CD4-positive, CD25-positive, alpha-beta regulatory T cell (primary cell): ENCODE measurements at regions not wholly inside any gene's neighbourhood (a gene's known extent, or its start where the extent isn't known, plus 50 kb on each side); places are given as distances from the start of the nearest gene placed in this dataset.

Experiments used
- ATAC-seq, 2 donors: fragments of 150-1000 bp; cut with Tn5 transposase; one replicate each; pipeline ENCODE4 v1.10.0; 2021; ENCODE audit warnings: low read depth in 2 of 2, moderate number of reproducible peaks in 2 of 2, moderate library complexity in 1 of 2
- DNase-seq, 3 donors: peaks; one replicate each; pipeline versions ENCODE4 v3.0.0 to v3.0.0-alpha.2; 2012 to 2022; ENCODE audit warnings: mixed read lengths in 1 of 3
- H3K27ac ChIP-seq: one replicate; pipeline ENCODE4 v1.7.0; 2013; ENCODE audit warnings: mild to moderate bottlenecking, low read length; ENCODE audit not compliant: insufficient read depth, poor library complexity, severe bottlenecking
- H3K27me3 ChIP-seq: one replicate; pipeline ENCODE4 v1.7.0; 2013; ENCODE audit warnings: low read length; ENCODE audit not compliant: control insufficient read depth, insufficient read depth
- H3K36me3 ChIP-seq: one replicate; pipeline ENCODE4 v1.7.0; 2013; ENCODE audit warnings: mild to moderate bottlenecking, low read length, moderate library complexity; ENCODE audit not compliant: control insufficient read depth, insufficient read depth
- H3K4me1 ChIP-seq: 2 replicates; pipeline ENCODE4 v1.7.0; 2013; ENCODE audit warnings: mild to moderate bottlenecking, low read length; ENCODE audit not compliant: insufficient read depth, control insufficient read depth, poor library complexity, severe bottlenecking
- H3K4me3 ChIP-seq: one replicate; pipeline ENCODE4 v1.7.0; 2013; ENCODE audit warnings: low read depth, mild to moderate bottlenecking, low read length, moderate library complexity
- H3K9me3 ChIP-seq, 2 experiments: 1 replicate in 1 of 2; 2 replicates in 1 of 2; pipeline ENCODE4 v1.7.0; 2013; ENCODE audit warnings: low read length in 2 of 2, mild to moderate bottlenecking in 1 of 2, moderate library complexity in 1 of 2; ENCODE audit not compliant: control insufficient read depth in 2 of 2
- H3K27ac Mint-ChIP-seq, 3 donors: one replicate each; pipeline ENCODE4 v1.8.0; 2020 to 2022; ENCODE audit warnings: mild to moderate bottlenecking in 3 of 3, mixed read lengths in 3 of 3, moderate library complexity in 2 of 3
- H3K27me3 Mint-ChIP-seq: one replicate; pipeline ENCODE4 v1.8.0; 2022; ENCODE audit warnings: mild to moderate bottlenecking, mixed read lengths
- H3K36me3 Mint-ChIP-seq: one replicate; pipeline ENCODE4 v1.8.0; 2020; ENCODE audit warnings: mixed read lengths
- H3K4me1 Mint-ChIP-seq, 4 donors: one replicate each; pipeline ENCODE4 v1.8.0; 2020 to 2022; ENCODE audit warnings: mixed read lengths in 4 of 4, mild to moderate bottlenecking in 1 of 4
- H3K4me3 Mint-ChIP-seq, 4 donors: one replicate each; pipeline ENCODE4 v1.8.0; 2020 to 2022; ENCODE audit warnings: mild to moderate bottlenecking in 4 of 4, mixed read lengths in 4 of 4, moderate library complexity in 3 of 4
- H3K9me3 Mint-ChIP-seq, 7 donors: one replicate each; pipeline ENCODE4 v1.8.0; 2020 to 2022; ENCODE audit warnings: mixed read lengths in 7 of 7, mild to moderate bottlenecking in 3 of 7, moderate library complexity in 2 of 7

- H3K36me3 ChIP-seq = no peaks in the 10 kb centered on the region
- DNase-seq = no peak
- no peaks in the 10 kb centered on the region for H3K4me1 ChIP-seq
- no peak overlapping the region for H3K4me3 Mint-ChIP-seq
- peaks cover 2 to 4% of the 10 kb centered on the region in 2 experiments for H3K9me3 ChIP-seq
- H3K4me1 Mint-ChIP-seq = no peaks in the 10 kb centered on the region
- no peaks in the 10 kb centered on the region for H3K27me3 ChIP-seq
- ATAC-seq = no peak
- no peaks in the 10 kb centered on the region for H3K36me3 Mint-ChIP-seq
- H3K27me3 Mint-ChIP-seq = no peaks in the 10 kb centered on the region
- H3K27ac ChIP-seq = no peak overlapping the region
- H3K27ac Mint-ChIP-seq = no peak overlapping the region
- peaks cover 0 to 9% (median 0%) of the 10 kb centered on the region in 7 donors for H3K9me3 Mint-ChIP-seq
- no peak overlapping the region for H3K4me3 ChIP-seq
Measured at GRCh38 chr14:47744155-47744554, 68.8 kb upstream of the MDGA2 start.

GRCh38 chr14:47739541-47739940, 64.1 kb upstream of the MDGA2 start:
- Mint-ChIP-seq H3K9me3 (peaks cover 0 to 8% (median 4%) of the 10 kb centered on the region in 7 donors), H3K27me3 (no peaks in the 10 kb centered on the region), H3K4me3 (no peak overlapping the region), H3K36me3 (no peaks in the 10 kb centered on the region), H3K27ac (no peak overlapping the region), H3K4me1 (no peaks in the 10 kb centered on the region)
- H3K36me3 ChIP-seq = no peaks in the 10 kb centered on the region
- H3K9me3 ChIP-seq = peaks cover 2 to 4% of the 10 kb centered on the region in 2 experiments
- H3K4me1 ChIP-seq = no peaks in the 10 kb centered on the region
- no peak for ATAC-seq
- no peak overlapping the region for H3K27ac ChIP-seq
- DNase-seq = no peak
- no peaks in the 10 kb centered on the region for H3K27me3 ChIP-seq
- H3K4me3 ChIP-seq = no peak overlapping the region

- Mint-ChIP-seq H3K4me1 (no peaks in the 10 kb centered on the region), H3K27me3 (no peaks in the 10 kb centered on the region), H3K9me3 (peaks cover 0 to 16% (median 6%) of the 10 kb centered on the region in 7 donors), H3K27ac (no peak overlapping the region), H3K36me3 (no peaks in the 10 kb centered on the region), H3K4me3 (no peak overlapping the region)
- ATAC-seq (no peak), DNase-seq (no peak)
- no peaks in the 10 kb centered on the region for H3K9me3 ChIP-seq
- no peaks in the 10 kb centered on the region for H3K27me3 ChIP-seq
- H3K36me3 ChIP-seq = no peaks in the 10 kb centered on the region
- H3K27ac ChIP-seq = no peak overlapping the region
- H3K4me1 ChIP-seq = no peaks in the 10 kb centered on the region
- no peak overlapping the region for H3K4me3 ChIP-seq
Measured at GRCh38 chr14:47730296-47730695, 54.9 kb upstream of the MDGA2 start.
